K562 (cell line): ENCODE measurements at regions not wholly inside any gene's neighbourhood (a gene's known extent, or its start where the extent isn't known, plus 50 kb on each side); places are given as distances from the start of the nearest gene placed in this dataset.

ENCODE experiments used
- ARID1B ChIP-seq: fragments of 450-650 bp; IDR thresholded peaks from 2 replicates; pipeline ENCODE4 v1.6.1; 2016; ENCODE audit warnings: antibody characterized with exemption, mild to moderate bottlenecking, inconsistent platforms
- CEBPB ChIP-seq: fragments of 450-650 bp; IDR thresholded peaks from 2 replicates; pipeline ENCODE4 v1.6.1; 2016; ENCODE audit warnings: missing genetic modification characterization, missing compliant biosample characterization
- CREB1 ChIP-seq, 2 experiments: sonication (generic) in 1 of 2; formaldehyde crosslinking in 1 of 2; IDR thresholded peaks; 2 replicates each; pipeline versions ENCODE4 v1.6.1 to v1.8.0; 2012 to 2022; ENCODE audit warnings: inconsistent platforms in 1 of 2, mild to moderate bottlenecking in 1 of 2, missing genetic modification reagents in 1 of 2, moderate library complexity in 1 of 2
- EP400 ChIP-seq: fragments of 450-650 bp; IDR thresholded peaks from 2 replicates; pipeline ENCODE4 v1.6.1; 2017; ENCODE audit warnings: antibody characterized with exemption, mild to moderate bottlenecking, moderate library complexity
- HDAC2 ChIP-seq: fragments of 450-650 bp; IDR thresholded peaks from 2 replicates; pipeline ENCODE4 v1.6.1; 2016; ENCODE audit warnings: mild to moderate bottlenecking
- KDM1A ChIP-seq, 2 experiments: fragments of 450-650 bp; IDR thresholded peaks; 2 replicates each; pipeline ENCODE4 v1.6.1; 2016; ENCODE audit warnings: mild to moderate bottlenecking in 2 of 2
- MCM7 ChIP-seq, 2 experiments: fragments of 450-650 bp; IDR thresholded peaks; 2 replicates each; pipeline ENCODE4 v1.6.1; 2016 to 2018
- NCOA1 ChIP-seq: fragments of 450-650 bp; IDR thresholded peaks from 2 replicates; pipeline ENCODE4 v1.6.1; 2016; ENCODE audit warnings: low read depth
- NCOR1 ChIP-seq: fragments of 450-650 bp; IDR thresholded peaks from 2 replicates; pipeline ENCODE4 v1.6.1; 2016; ENCODE audit warnings: mild to moderate bottlenecking, moderate library complexity
- RAD21 ChIP-seq, 2 experiments: fragments of 250-450 bp in 1 of 2; fragments of 450-650 bp in 1 of 2; sonication (Bioruptor Pico) in 1 of 2; formaldehyde crosslinking in 1 of 2; IDR thresholded peaks in 1 of 2; conservative IDR thresholded peaks in 1 of 2; 2 replicates each; pipeline versions ENCODE4 v1.4.0 to v1.8.0; 2020 to 2022; ENCODE audit warnings: mild to moderate bottlenecking in 2 of 2, moderate library complexity in 1 of 2
- SMARCA4 ChIP-seq: fragments of 450-650 bp; IDR thresholded peaks from 2 replicates; pipeline ENCODE4 v1.6.1; 2016
- TCF3 ChIP-seq: sonication (generic); formaldehyde crosslinking; IDR thresholded peaks from 2 replicates; pipeline ENCODE4 v1.4.0; 2020; ENCODE audit warnings: mild to moderate bottlenecking, missing genetic modification reagents
- THAP12 ChIP-seq: fragments of 250-450 bp; sonication (Bioruptor Pico); IDR thresholded peaks from 2 replicates; pipeline ENCODE4 v1.9.0; 2021; ENCODE audit warnings: mild to moderate bottlenecking, inconsistent platforms
- TOE1 ChIP-seq, 2 experiments: fragments of 450-650 bp in 1 of 2; sonication (generic) in 1 of 2; formaldehyde crosslinking in 1 of 2; IDR thresholded peaks; 2 replicates each; pipeline versions ENCODE4 v1.7.1 to v1.8.0; 2016 to 2022; ENCODE audit warnings: borderline replicate concordance in 2 of 2, mild to moderate bottlenecking in 2 of 2, antibody characterized with exemption in 1 of 2, inconsistent platforms in 1 of 2, low read depth in 1 of 2, missing genetic modification reagents in 1 of 2, moderate library complexity in 1 of 2
- ZNF584 ChIP-seq: fragments of 200-800 bp; sonication (Bioruptor generic); IDR thresholded peaks from 2 replicates; pipeline ENCODE4 v1.6.1; 2016; ENCODE audit warnings: low read depth, mild to moderate bottlenecking, missing genetic modification characterization, missing compliant biosample characterization
- ZNF699 ChIP-seq: fragments of 250-450 bp; sonication (Bioruptor Pico); IDR thresholded peaks from 2 replicates; pipeline ENCODE4 v1.8.0; 2021; ENCODE audit warnings: mild to moderate bottlenecking, moderate library complexity; ENCODE audit not compliant: insufficient replicate concordance
- TF ChIP-seq, protein P1 (sequence below): IDR thresholded peaks from 2 replicates; pipeline ENCODE4 v1.6.1; 2012; ENCODE audit warnings: low read depth, low read length, improper control_type of control experiment, borderline replicate concordance
- TF ChIP-seq, protein P2 (sequence below): fragments of 250-450 bp; sonication (Bioruptor Pico); IDR thresholded peaks from 2 replicates; pipeline ENCODE4 v1.5.0; 2021; ENCODE audit warnings: mild to moderate bottlenecking, moderate library complexity
- TF ChIP-seq, protein P3 (sequence below): IDR thresholded peaks from 2 replicates; pipeline ENCODE4 v1.6.1; 2011; ENCODE audit warnings: borderline replicate concordance, low read depth, mild to moderate bottlenecking, moderate library complexity, low read length; ENCODE audit not compliant: insufficient read depth, poor library complexity, severe bottlenecking

DNA sequence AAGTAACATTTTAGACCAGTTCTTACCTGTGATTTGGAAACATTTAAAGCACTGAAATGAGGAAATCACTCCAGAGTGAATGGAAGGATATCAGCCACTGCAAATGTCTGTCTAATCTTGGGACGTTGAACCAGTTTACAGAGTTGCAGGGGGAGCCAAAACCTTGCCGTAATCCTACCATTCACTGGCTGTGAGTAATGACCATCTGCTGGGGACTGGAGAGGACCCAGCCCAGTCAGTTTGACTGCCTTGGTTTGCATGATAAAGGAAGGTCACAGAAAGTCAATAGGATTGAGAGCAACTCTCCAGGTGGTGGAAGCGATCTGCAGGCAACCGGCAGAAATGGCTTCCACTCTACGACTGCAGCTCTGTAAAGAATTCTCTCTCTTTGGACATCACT is 167.2 kb downstream of the AKR1D1 start (continued):
- TF ChIP-seq THAP12 (CRISPR knock-in tag) (no peak), TCF3 (CRISPR knock-in tag) (peak; percentile 99), SMARCA4 (peak; percentile 91), CEBPB (peak; percentile 71), TOE1 (IDR thresholded peaks at IDR 0.05; ENCODE audit: borderline replicate concordance) (peak; percentile 61), TOE1 (CRISPR knock-in tag; IDR thresholded peaks at IDR 0.05; ENCODE audit: borderline replicate concordance, low read depth) (no peak), NCOA1 (peak; percentile 87; the same call in 1 of the 2 replicates), MCM7 (IDR thresholded peaks at IDR 0.05) (no peak), RAD21 (CRISPR knock-in tag; conservative IDR thresholded peaks at IDR 0.05 in 1 of 2, IDR thresholded peaks at IDR 0.05 in 1 of 2) (peak; percentile 47 to 67), KDM1A (IDR thresholded peaks at IDR 0.05) (peak; percentile 99), ZNF699 (no peak), HDAC2 (peak; percentile 98), NCOR1 (peak; percentile 95), ZNF584 (CRISPR knock-in tag) (peak; percentile 89), ARID1B (peak; percentile 96), EP400 (0 out of 2 replicates have a peak, but pooled peaks have one; percentile 32), CREB1 (IDR thresholded peaks at IDR 0.05) (peak; percentile 65), CREB1 (CRISPR knock-in tag; IDR thresholded peaks at IDR 0.05) (no peak; the same call in 1 of the 2 replicates)
- TF ChIP-seq, protein P1, sequence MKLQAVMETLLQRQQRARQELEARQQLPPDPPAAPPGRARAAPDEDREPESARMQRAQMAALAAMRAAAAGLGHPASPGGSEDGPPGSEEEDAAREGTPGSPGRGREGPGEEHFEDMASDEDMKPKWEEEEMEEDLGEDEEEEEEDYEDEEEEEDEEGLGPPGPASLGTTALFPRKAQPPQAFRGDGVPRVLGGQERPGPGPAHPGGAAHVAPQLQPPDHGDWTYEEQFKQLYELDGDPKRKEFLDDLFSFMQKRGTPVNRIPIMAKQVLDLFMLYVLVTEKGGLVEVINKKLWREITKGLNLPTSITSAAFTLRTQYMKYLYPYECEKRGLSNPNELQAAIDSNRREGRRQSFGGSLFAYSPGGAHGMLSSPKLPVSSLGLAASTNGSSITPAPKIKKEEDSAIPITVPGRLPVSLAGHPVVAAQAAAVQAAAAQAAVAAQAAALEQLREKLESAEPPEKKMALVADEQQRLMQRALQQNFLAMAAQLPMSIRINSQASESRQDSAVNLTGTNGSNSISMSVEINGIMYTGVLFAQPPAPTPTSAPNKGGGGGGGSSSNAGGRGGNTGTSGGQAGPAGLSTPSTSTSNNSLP: peak; percentile 79; the same call in 1 of the 2 replicates
- TF ChIP-seq, protein P2, sequence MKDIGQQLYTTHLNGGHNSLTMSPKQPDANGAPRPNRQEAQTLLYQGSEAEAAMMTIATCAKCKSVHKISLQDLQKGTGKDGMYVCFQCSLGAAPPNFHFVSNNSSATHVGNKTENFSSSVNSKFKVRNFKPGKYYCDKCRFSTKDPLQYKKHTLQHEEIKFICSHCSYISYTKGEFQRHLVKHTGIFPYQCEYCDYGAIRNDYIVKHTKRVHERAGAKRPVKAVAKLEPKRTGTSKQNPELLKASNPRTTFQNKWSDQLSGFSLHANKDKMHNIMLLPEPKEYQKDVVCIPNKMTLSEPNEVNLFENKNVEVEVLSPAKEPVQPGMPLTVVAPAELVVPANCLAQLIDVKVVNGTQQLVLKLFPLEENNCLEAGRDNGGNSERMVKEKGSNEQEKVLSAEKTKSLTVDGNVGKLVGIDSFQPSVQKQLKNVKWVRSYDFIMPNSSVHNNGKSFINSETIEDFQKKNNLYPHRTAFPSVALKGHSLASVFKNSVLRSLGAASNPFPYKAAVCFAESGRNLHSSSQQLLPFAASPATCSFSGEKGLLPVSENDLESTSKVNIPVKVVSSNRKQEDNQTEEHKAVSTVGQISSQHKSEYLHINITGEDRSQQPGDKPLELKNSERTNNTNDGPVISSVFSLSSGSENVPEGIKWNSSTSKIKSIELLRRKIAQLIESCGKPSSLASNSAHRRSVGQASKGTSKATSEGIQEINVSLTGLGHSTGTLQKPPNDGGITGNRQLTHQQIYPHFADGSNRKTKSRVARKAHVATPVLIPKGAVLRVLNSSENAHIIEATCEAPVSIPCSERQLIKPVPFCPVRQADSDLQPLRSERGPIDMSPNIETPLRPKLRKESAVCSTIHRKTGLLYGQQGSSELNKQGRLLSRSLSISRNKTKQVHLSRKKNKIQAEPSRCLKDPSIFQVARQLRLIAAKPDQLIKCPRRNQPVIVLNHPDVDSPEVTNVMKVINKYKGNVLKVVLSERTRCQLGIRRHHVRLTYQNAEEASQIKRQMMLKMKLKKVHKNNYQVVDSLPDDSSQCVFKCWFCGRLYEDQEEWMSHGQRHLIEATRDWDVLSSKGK (CRISPR knock-in tag): no peak
- TF ChIP-seq, protein P3, sequence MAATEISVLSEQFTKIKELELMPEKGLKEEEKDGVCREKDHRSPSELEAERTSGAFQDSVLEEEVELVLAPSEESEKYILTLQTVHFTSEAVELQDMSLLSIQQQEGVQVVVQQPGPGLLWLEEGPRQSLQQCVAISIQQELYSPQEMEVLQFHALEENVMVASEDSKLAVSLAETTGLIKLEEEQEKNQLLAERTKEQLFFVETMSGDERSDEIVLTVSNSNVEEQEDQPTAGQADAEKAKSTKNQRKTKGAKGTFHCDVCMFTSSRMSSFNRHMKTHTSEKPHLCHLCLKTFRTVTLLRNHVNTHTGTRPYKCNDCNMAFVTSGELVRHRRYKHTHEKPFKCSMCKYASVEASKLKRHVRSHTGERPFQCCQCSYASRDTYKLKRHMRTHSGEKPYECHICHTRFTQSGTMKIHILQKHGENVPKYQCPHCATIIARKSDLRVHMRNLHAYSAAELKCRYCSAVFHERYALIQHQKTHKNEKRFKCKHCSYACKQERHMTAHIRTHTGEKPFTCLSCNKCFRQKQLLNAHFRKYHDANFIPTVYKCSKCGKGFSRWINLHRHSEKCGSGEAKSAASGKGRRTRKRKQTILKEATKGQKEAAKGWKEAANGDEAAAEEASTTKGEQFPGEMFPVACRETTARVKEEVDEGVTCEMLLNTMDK: no peak
